ENCODE measurements at regions not wholly inside any gene's neighbourhood (a gene's known extent, or its start where the extent isn't known, plus 50 kb on each side); places are given as distances from the start of the nearest gene placed in this dataset.

- ATAC-seq = no peak
- DNase-seq (ENCODE audit: low spot score) = no peak
Observed at GRCh38 chr2:204223544-204223943, 287.0 kb downstream of the ICOS start.

- ATAC-seq = no peak
- DNase-seq (ENCODE audit: low spot score) = no peak
Observed at GRCh38 chr2:204225671-204226073, 289.1 kb downstream of the ICOS start.

GRCh38 chr2:204226305-204226880, 289.8 kb downstream of the ICOS start:
- no peak for ATAC-seq

GRCh38 chr2:204228169-204228886, 291.8 kb downstream of the ICOS start:
- ATAC-seq (no peak), DNase-seq (ENCODE audit: low spot score) (no peak)

More at GRCh38 chr2:204226305-204226880, 289.8 kb downstream of the ICOS start:
- no peak for DNase-seq (ENCODE audit: low spot score)

GRCh38 chr2:204234248-204234647, 297.7 kb downstream of the ICOS start:
- DNase-seq (ENCODE audit: low spot score) (no peak), ATAC-seq (no peak)

- DNase-seq (ENCODE audit: low spot score) = no peak
- no peak for ATAC-seq
Observed at GRCh38 chr2:204234879-204235278, 298.3 kb downstream of the ICOS start.

- DNase-seq (ENCODE audit: low spot score) (no peak), ATAC-seq (no peak)
Observed at GRCh38 chr2:204237416-204237815, 300.9 kb downstream of the ICOS start.

- ATAC-seq (no peak), DNase-seq (ENCODE audit: low spot score) (no peak)
Observed at GRCh38 chr2:204239411-204240165, 303.0 kb downstream of the ICOS start.

- no peak for ATAC-seq
- no peak for DNase-seq (ENCODE audit: low spot score)
Observed at GRCh38 chr2:204240961-204241360, 304.3 kb upstream of the PARD3B start.

- DNase-seq (ENCODE audit: low spot score) (no peak), ATAC-seq (no peak)
Observed at GRCh38 chr2:204249437-204249836, 295.8 kb upstream of the PARD3B start.

- ATAC-seq (no peak), DNase-seq (ENCODE audit: low spot score) (no peak)
Observed at GRCh38 chr2:204250692-204251091, 294.6 kb upstream of the PARD3B start.

GRCh38 chr2:204251158-204251997, 293.9 kb upstream of the PARD3B start:
- DNase-seq (ENCODE audit: low spot score) (no peak), ATAC-seq (no peak)

GRCh38 chr2:204251998-204252376, 293.3 kb upstream of the PARD3B start:
- no peak for ATAC-seq
- DNase-seq (ENCODE audit: low spot score) = no peak

GRCh38 chr2:204255071-204255470, 290.2 kb upstream of the PARD3B start:
- no peak for ATAC-seq
- DNase-seq (ENCODE audit: low spot score) = no peak

- DNase-seq (ENCODE audit: low spot score) (no peak), ATAC-seq (no peak)
Observed at GRCh38 chr2:204255526-204255925, 289.7 kb upstream of the PARD3B start.

- ATAC-seq = no peak
- no peak for DNase-seq (ENCODE audit: low spot score)
Observed at GRCh38 chr2:204257781-204258180, 287.5 kb upstream of the PARD3B start.

- no peak for ATAC-seq
- DNase-seq (ENCODE audit: low spot score) = no peak
Observed at GRCh38 chr2:204258890-204259289, 286.4 kb upstream of the PARD3B start.

GRCh38 chr2:204260162-204260877, 285.0 kb upstream of the PARD3B start:
- DNase-seq (ENCODE audit: low spot score) (peak; percentile 47), ATAC-seq (peak; percentile 92)

- ATAC-seq (no peak), DNase-seq (ENCODE audit: low spot score) (no peak)
Observed at GRCh38 chr2:204260901-204261300, 284.4 kb upstream of the PARD3B start.

- ATAC-seq (no peak), DNase-seq (ENCODE audit: low spot score) (no peak)
Observed at GRCh38 chr2:204261846-204262245, 283.4 kb upstream of the PARD3B start.
